ENCODE measurements at regions not wholly inside any gene's neighbourhood (a gene's known extent, or its start where the extent isn't known, plus 50 kb on each side); places are given as distances from the start of the nearest gene placed in this dataset.
"Not testable (repeated sequence)": the region's sequence is repeated elsewhere in the genome, so short reads cannot be mapped to it uniquely, and the experiment has no call there.

GRCh38 chr10:108629834-108630233, 1293.5 kb downstream of the XPNPEP1 start:
- no peak for DNase-seq

- DNase-seq = no peak
Measured at GRCh38 chr10:108624052-108624451, 1299.3 kb downstream of the XPNPEP1 start.

- no peak for DNase-seq
Measured at GRCh38 chr10:108620821-108621534, 1302.3 kb downstream of the XPNPEP1 start.

GRCh38 chr10:108616559-108617285, 1306.6 kb downstream of the XPNPEP1 start:
- DNase-seq = no peak

GRCh38 chr10:108615576-108616320, 1307.6 kb downstream of the XPNPEP1 start:
- DNase-seq = no peak

- DNase-seq = no peak
Measured at GRCh38 chr10:108612485-108612884, 1310.8 kb downstream of the XPNPEP1 start.

- no peak for DNase-seq
Measured at GRCh38 chr10:108608860-108609259, 1314.5 kb downstream of the XPNPEP1 start.

- DNase-seq = no peak
Measured at GRCh38 chr10:108601851-108602250, 1321.5 kb downstream of the XPNPEP1 start.

GRCh38 chr10:108600511-108600910, 1322.8 kb downstream of the XPNPEP1 start:
- not testable (repeated sequence) for DNase-seq

- DNase-seq = not testable (repeated sequence)
Measured at GRCh38 chr10:108599317-108599716, 1324.0 kb downstream of the XPNPEP1 start.

GRCh38 chr10:108598831-108599230, 1324.5 kb downstream of the XPNPEP1 start:
- DNase-seq = no peak

GRCh38 chr10:108598320-108598695, 1325.0 kb downstream of the XPNPEP1 start:
- DNase-seq = no peak

GRCh38 chr10:108597657-108598319, 1325.5 kb downstream of the XPNPEP1 start:
- DNase-seq = no peak

GRCh38 chr10:108597031-108597430, 1326.3 kb downstream of the XPNPEP1 start:
- DNase-seq = no peak

GRCh38 chr10:108592956-108593355, 1330.4 kb downstream of the XPNPEP1 start:
- no peak for DNase-seq

- no peak for DNase-seq
Measured at GRCh38 chr10:108591417-108591816, 1331.9 kb downstream of the XPNPEP1 start.

- DNase-seq = no peak
Measured at GRCh38 chr10:108586424-108586823, 1336.9 kb downstream of the XPNPEP1 start.

- DNase-seq = no peak
Measured at GRCh38 chr10:108583877-108584276, 1339.4 kb downstream of the XPNPEP1 start.

- DNase-seq = no peak
Measured at GRCh38 chr10:108582888-108583287, 1340.4 kb downstream of the XPNPEP1 start.

GRCh38 chr10:108582387-108582786, 1340.9 kb downstream of the XPNPEP1 start:
- DNase-seq = no peak

GRCh38 chr10:108578258-108578657, 1345.1 kb downstream of the XPNPEP1 start:
- DNase-seq = no peak

- no peak for DNase-seq
Measured at GRCh38 chr10:108574233-108574632, 1349.1 kb downstream of the XPNPEP1 start.

GRCh38 chr10:108568824-108569223, 1354.5 kb downstream of the XPNPEP1 start:
- no peak for DNase-seq
